Thoracic aorta (tissue), 2 donors: ENCODE measurements at regions not wholly inside any gene's neighbourhood (a gene's known extent, or its start where the extent isn't known, plus 50 kb on each side); places are given as distances from the start of the nearest gene placed in this dataset.

Source experiments
- ATAC-seq: fragments of 150-250 bp; one replicate; pipeline ENCODE4 v1.8.0; 2017; ENCODE audit warnings: low read depth; ENCODE audit not compliant: insufficient number of reproducible peaks, low FRiP score
- DNase-seq: peaks from one replicate; pipeline ENCODE4 v3.0.0-alpha.2; 2020; ENCODE audit warnings: low spot score
- H3K27ac ChIP-seq, 2 donors: fragments of 200-600 bp; sonication (generic); 1 replicate in 1 of 2; 2 replicates in 1 of 2; pipeline ENCODE4 v1.5.1; 2016; ENCODE audit warnings: mild to moderate bottlenecking in 2 of 2, moderate library complexity in 2 of 2
- H3K27me3 ChIP-seq: fragments of 200-600 bp; sonication (generic); replicated peaks from 2 replicates; pipeline ENCODE4 v1.6.0; 2016; ENCODE audit warnings: mild to moderate bottlenecking; ENCODE audit not compliant: insufficient read depth
- H3K36me3 ChIP-seq: fragments of 200-600 bp; sonication (generic); one replicate; pipeline ENCODE4 v1.5.1; 2016
- H3K4me1 ChIP-seq, 2 donors: fragments of 200-600 bp; sonication (generic); 1 replicate in 1 of 2; 2 replicates in 1 of 2; pipeline versions ENCODE4 v1.5.1 to v1.6.0; 2016; ENCODE audit warnings: low read depth in 2 of 2, mild to moderate bottlenecking in 1 of 2; ENCODE audit not compliant: control insufficient read depth in 1 of 2
- H3K4me3 ChIP-seq: fragments of 200-600 bp; sonication (generic); 2 replicates; pipeline ENCODE4 v1.5.1; 2016; ENCODE audit warnings: mild to moderate bottlenecking
- H3K9me3 ChIP-seq: fragments of 200-600 bp; sonication (generic); 2 replicates; pipeline ENCODE4 v1.5.1; 2016
- CTCF ChIP-seq: fragments of 200-600 bp; sonication (generic); IDR thresholded peaks from one replicate; pipeline ENCODE4 v1.5.1; 2019; ENCODE audit warnings: antibody characterized with exemption

- H3K27ac ChIP-seq, result no peak overlapping the region
- H3K27me3 ChIP-seq, result no peaks in the 10 kb centered on the region
- no peaks in the 10 kb centered on the region for H3K4me1 ChIP-seq
- no peaks in the 10 kb centered on the region for H3K9me3 ChIP-seq
- DNase-seq, result no peak
- TF ChIP-seq CTCF, result no peak
- no peaks in the 10 kb centered on the region for H3K36me3 ChIP-seq
- H3K4me3 ChIP-seq, result no peak overlapping the region
- ATAC-seq, result no peak
Measured at GRCh38 chr10:57247271-57247670, 886.2 kb upstream of the ZWINT start.

GRCh38 chr10:57225920-57226319 is 864.9 kb upstream of the ZWINT start:
- no peaks in the 10 kb centered on the region for H3K36me3 ChIP-seq
- ATAC-seq, result no peak
- no peaks in the 10 kb centered on the region for H3K4me1 ChIP-seq

GRCh38 chr10:57224811-57225210 is 863.8 kb upstream of the ZWINT start:
- no peaks in the 10 kb centered on the region for H3K4me1 ChIP-seq
- no peaks in the 10 kb centered on the region for H3K9me3 ChIP-seq
- no peaks in the 10 kb centered on the region for H3K27me3 ChIP-seq
- ATAC-seq (no peak), DNase-seq (no peak)
- no peak for TF ChIP-seq CTCF
- no peak overlapping the region for H3K4me3 ChIP-seq
- no peak overlapping the region for H3K27ac ChIP-seq
- no peaks in the 10 kb centered on the region for H3K36me3 ChIP-seq

More at GRCh38 chr10:57225920-57226319, 864.9 kb upstream of the ZWINT start:
- TF ChIP-seq CTCF, result no peak
- Histone ChIP-seq H3K27ac (no peak overlapping the region), H3K4me3 (no peak overlapping the region), H3K9me3 (no peaks in the 10 kb centered on the region), H3K27me3 (no peaks in the 10 kb centered on the region)
- no peak for DNase-seq

GRCh38 chr10:57222603-57223002 is 861.5 kb upstream of the ZWINT start:
- Histone ChIP-seq H3K9me3 (no peaks in the 10 kb centered on the region), H3K4me3 (no peak overlapping the region), H3K27ac (no peak overlapping the region), H3K27me3 (no peaks in the 10 kb centered on the region), H3K4me1 (no peaks in the 10 kb centered on the region), H3K36me3 (no peaks in the 10 kb centered on the region)
- DNase-seq (no peak), ATAC-seq (no peak)
- no peak for TF ChIP-seq CTCF

GRCh38 chr10:57222129-57222528 is 861.1 kb upstream of the ZWINT start:
- Histone ChIP-seq H3K4me1 (no peaks in the 10 kb centered on the region), H3K27me3 (no peaks in the 10 kb centered on the region), H3K9me3 (no peaks in the 10 kb centered on the region), H3K27ac (no peak overlapping the region), H3K36me3 (no peaks in the 10 kb centered on the region), H3K4me3 (no peak overlapping the region)
- no peak for DNase-seq
- ATAC-seq, result no peak
- no peak for TF ChIP-seq CTCF
